Astrocyte (in vitro differentiated cells and primary cell): ENCODE measurements at regions not wholly inside any gene's neighbourhood (a gene's known extent, or its start where the extent isn't known, plus 50 kb on each side); places are given as distances from the start of the nearest gene placed in this dataset.

Experiments used
- DNase-seq: peaks from one replicate; pipeline ENCODE4 v3.0.0-alpha.2; 2010; ENCODE audit warnings: low read depth
- FAIRE-seq: peaks from 2 replicates; lab custom pipeline; 2011; peaks lifted over from hg19 to GRCh38; lab: Jason Lieb, UNC
- H2AFZ ChIP-seq: 2 replicates; pipeline ENCODE4 v1.6.0; 2012; ENCODE audit warnings: low read depth, low read length, inconsistent platforms
- H3K27ac ChIP-seq: 2 replicates; pipeline ENCODE4 v1.5.1; 2011; ENCODE audit warnings: low read depth, low read length, inconsistent platforms
- H3K27me3 ChIP-seq: 2 replicates; pipeline ENCODE4 v1.6.0; 2011; ENCODE audit warnings: low read length, inconsistent platforms; ENCODE audit not compliant: insufficient read depth
- H3K36me3 ChIP-seq: 2 replicates; pipeline ENCODE4 v1.5.1; 2011; ENCODE audit warnings: low read length, inconsistent platforms; ENCODE audit not compliant: insufficient read depth
- H3K4me1 ChIP-seq: 2 replicates; pipeline ENCODE4 v1.5.1; 2011; ENCODE audit warnings: low read length, inconsistent platforms; ENCODE audit not compliant: insufficient read depth
- H3K4me2 ChIP-seq: 2 replicates; pipeline ENCODE4 v1.6.0; 2012; ENCODE audit warnings: low read length, inconsistent platforms
- H3K4me3 ChIP-seq: 2 replicates; pipeline ENCODE4 v1.5.1; 2011; ENCODE audit warnings: low read depth, mild to moderate bottlenecking, low read length, inconsistent platforms; ENCODE audit not compliant: insufficient read depth
- H3K79me2 ChIP-seq: 2 replicates; pipeline ENCODE4 v1.6.0; 2012; ENCODE audit warnings: mild to moderate bottlenecking, low read length, inconsistent platforms; ENCODE audit not compliant: insufficient read depth
- H3K9ac ChIP-seq: 2 replicates; pipeline ENCODE4 v1.6.0; 2012; ENCODE audit warnings: mild to moderate bottlenecking, low read length, inconsistent platforms
- H3K9me3 ChIP-seq: 2 replicates; pipeline ENCODE4 v1.5.1; 2012; ENCODE audit warnings: low read depth, mild to moderate bottlenecking, low read length, inconsistent platforms; ENCODE audit not compliant: insufficient read depth
- H4K20me1 ChIP-seq: 2 replicates; pipeline ENCODE4 v1.6.0; 2012; ENCODE audit warnings: low read length, inconsistent platforms; ENCODE audit not compliant: insufficient read depth
- H3K27ac Mint-ChIP-seq: one replicate; pipeline ENCODE4 v1.8.0; 2021; ENCODE audit warnings: mild to moderate bottlenecking, mixed read lengths; ENCODE audit not compliant: unreplicated experiment
- H3K27me3 Mint-ChIP-seq: one replicate; pipeline ENCODE4 v1.8.0; 2021; ENCODE audit warnings: low read depth, mixed read lengths; ENCODE audit not compliant: unreplicated experiment
- H3K36me3 Mint-ChIP-seq: one replicate; pipeline ENCODE4 v1.8.0; 2021; ENCODE audit warnings: low read depth, mixed read lengths; ENCODE audit not compliant: unreplicated experiment
- H3K4me1 Mint-ChIP-seq: one replicate; pipeline ENCODE4 v1.8.0; 2021; ENCODE audit warnings: low read depth, mixed read lengths; ENCODE audit not compliant: unreplicated experiment
- H3K4me3 Mint-ChIP-seq: one replicate; pipeline ENCODE4 v1.8.0; 2021; ENCODE audit warnings: mild to moderate bottlenecking, moderate library complexity, mixed read lengths; ENCODE audit not compliant: unreplicated experiment
- H3K9me3 Mint-ChIP-seq: one replicate; pipeline ENCODE4 v1.8.0; 2021; ENCODE audit warnings: mild to moderate bottlenecking, mixed read lengths; ENCODE audit not compliant: unreplicated experiment
- CTCF ChIP-seq: IDR thresholded peaks from 2 replicates; pipeline ENCODE4 v1.5.1; 2011; ENCODE audit warnings: low read depth, mild to moderate bottlenecking, inconsistent platforms, low read length, moderate library complexity; ENCODE audit not compliant: insufficient read depth
- EZH2 ChIP-seq: IDR thresholded peaks from 2 replicates; pipeline ENCODE4 v1.6.1; 2012; ENCODE audit warnings: mild to moderate bottlenecking, low read length, inconsistent platforms; ENCODE audit not compliant: insufficient read depth

- no peaks in the 10 kb centered on the region for H3K79me2 ChIP-seq
- no peaks in the 10 kb centered on the region for H3K27me3 ChIP-seq
- H2AFZ ChIP-seq = no peak overlapping the region
- no peaks in the 10 kb centered on the region for H3K4me1 ChIP-seq
- no peaks in the 10 kb centered on the region for H3K27me3 Mint-ChIP-seq
- H3K9me3 ChIP-seq = no peaks in the 10 kb centered on the region
- H3K4me3 Mint-ChIP-seq = no peak overlapping the region
- FAIRE-seq = no peak
- H3K27ac ChIP-seq = no peak overlapping the region
- no peak overlapping the region for H3K27ac Mint-ChIP-seq
- H3K4me2 ChIP-seq = no peak overlapping the region
- no peaks in the 10 kb centered on the region for H3K4me1 Mint-ChIP-seq
- H3K9ac ChIP-seq = no peak overlapping the region
- no peaks in the 10 kb centered on the region for H3K36me3 ChIP-seq
- peaks cover 3% of the 10 kb centered on the region for H3K9me3 Mint-ChIP-seq
- no peaks in the 10 kb centered on the region for H4K20me1 ChIP-seq
- TF ChIP-seq CTCF (no peak), EZH2 (no peak)
- DNase-seq = no peak
- H3K4me3 ChIP-seq = no peak overlapping the region
- H3K36me3 Mint-ChIP-seq = no peaks in the 10 kb centered on the region
Measured at GRCh38 chr12:67147447-67147846, 121.7 kb upstream of the CAND1 start.

DNA sequence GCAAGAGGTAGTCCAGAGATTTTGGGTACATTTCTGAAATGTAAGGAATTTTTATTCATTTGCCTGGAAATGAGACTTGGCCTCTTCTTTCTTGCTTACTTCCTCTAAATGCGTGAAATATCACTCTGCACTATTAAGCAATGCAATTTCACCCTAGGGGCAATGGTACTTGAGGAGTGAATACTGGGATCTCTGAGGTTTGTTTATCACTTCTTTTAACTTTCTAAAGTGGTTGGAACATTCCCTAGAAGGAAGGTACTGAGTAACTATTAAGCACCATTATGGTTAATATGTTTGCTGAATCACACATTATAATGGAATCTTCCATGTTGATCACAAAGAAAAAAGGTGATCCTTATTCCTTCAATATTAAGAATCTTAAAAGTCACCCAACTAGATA is 120.9 kb upstream of the CAND1 start:
- peaks cover 3% of the 10 kb centered on the region for H3K9me3 Mint-ChIP-seq
- no peak overlapping the region for H3K27ac ChIP-seq
- H3K79me2 ChIP-seq = no peaks in the 10 kb centered on the region
- H3K9ac ChIP-seq = no peak overlapping the region
- H3K27ac Mint-ChIP-seq = no peak overlapping the region
- no peak overlapping the region for H2AFZ ChIP-seq
- H3K27me3 ChIP-seq = no peaks in the 10 kb centered on the region
- no peak overlapping the region for H3K4me3 ChIP-seq
- FAIRE-seq (no peak), DNase-seq (no peak)
- H3K4me2 ChIP-seq = no peak overlapping the region
- H3K27me3 Mint-ChIP-seq = no peaks in the 10 kb centered on the region
- TF ChIP-seq CTCF (no peak), EZH2 (no peak)
- H3K36me3 ChIP-seq = no peaks in the 10 kb centered on the region
- H3K4me3 Mint-ChIP-seq = no peak overlapping the region
- H3K9me3 ChIP-seq = no peaks in the 10 kb centered on the region
- no peaks in the 10 kb centered on the region for H4K20me1 ChIP-seq
- no peaks in the 10 kb centered on the region for H3K4me1 ChIP-seq
- H3K4me1 Mint-ChIP-seq = no peaks in the 10 kb centered on the region
- H3K36me3 Mint-ChIP-seq = no peaks in the 10 kb centered on the region

GRCh38 chr12:67151886-67152285 is 117.3 kb upstream of the CAND1 start:
- Histone ChIP-seq H3K9ac (no peak overlapping the region), H4K20me1 (no peaks in the 10 kb centered on the region), H3K79me2 (no peaks in the 10 kb centered on the region), H3K4me1 (no peaks in the 10 kb centered on the region), H3K27me3 (no peaks in the 10 kb centered on the region), H3K4me2 (no peak overlapping the region), H3K4me3 (no peak overlapping the region), H3K27ac (no peak overlapping the region), H3K9me3 (no peaks in the 10 kb centered on the region), H2AFZ (no peak overlapping the region), H3K36me3 (no peaks in the 10 kb centered on the region)
- Mint-ChIP-seq H3K4me1 (no peaks in the 10 kb centered on the region), H3K9me3 (no peaks in the 10 kb centered on the region), H3K36me3 (no peaks in the 10 kb centered on the region), H3K4me3 (no peak overlapping the region), H3K27me3 (no peaks in the 10 kb centered on the region), H3K27ac (no peak overlapping the region)
- DNase-seq = no peak
- TF ChIP-seq EZH2 (no peak), CTCF (no peak)
- FAIRE-seq = no peak
